ENCODE measurements at regions not wholly inside any gene's neighbourhood (a gene's known extent, or its start where the extent isn't known, plus 50 kb on each side); places are given as distances from the start of the nearest gene placed in this dataset.

DNA sequence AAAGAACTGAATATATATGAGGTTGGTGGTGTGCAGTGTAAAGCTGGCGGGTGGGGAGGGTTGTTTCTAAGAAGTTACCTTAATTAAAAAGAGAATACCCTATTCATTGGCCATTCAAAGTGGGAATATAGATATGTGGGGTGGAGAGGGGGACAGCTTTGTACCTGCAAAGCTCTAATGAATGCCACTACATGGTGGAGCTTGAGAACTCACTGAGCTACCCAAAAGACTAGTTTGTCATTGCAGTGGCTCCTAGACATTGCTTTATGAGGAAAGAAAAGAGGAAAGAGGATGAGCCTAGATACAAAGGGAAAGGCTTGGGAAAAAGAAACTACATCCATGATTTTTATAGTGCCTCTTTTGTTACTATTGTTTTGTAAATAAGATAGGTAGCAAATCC is 209.9 kb upstream of the SPRY1 start:
- Histone ChIP-seq H3K27me3 (ENCODE audit: insufficient read depth, low read length) (no peaks in the 10 kb centered on the region), H3K4me1 (ENCODE audit: insufficient read depth, low read length) (peaks cover 11% of the 10 kb centered on the region; the same call in 1 of the 2 replicates), H3K4me3 (ENCODE audit: low read length) (no peak overlapping the region), H3K9ac (ENCODE audit: low read depth, low read length) (no peak overlapping the region), H3K36me3 (ENCODE audit: insufficient read depth, low read length) (no peaks in the 10 kb centered on the region), H3K27ac (ENCODE audit: low read depth, low read length) (no peak overlapping the region), H3K9me3 (ENCODE audit: insufficient read depth, low read depth, low read length) (no peaks in the 10 kb centered on the region)
- WGBS, result 33% methylated on average over 1 of the region's 1 CpG

DNA sequence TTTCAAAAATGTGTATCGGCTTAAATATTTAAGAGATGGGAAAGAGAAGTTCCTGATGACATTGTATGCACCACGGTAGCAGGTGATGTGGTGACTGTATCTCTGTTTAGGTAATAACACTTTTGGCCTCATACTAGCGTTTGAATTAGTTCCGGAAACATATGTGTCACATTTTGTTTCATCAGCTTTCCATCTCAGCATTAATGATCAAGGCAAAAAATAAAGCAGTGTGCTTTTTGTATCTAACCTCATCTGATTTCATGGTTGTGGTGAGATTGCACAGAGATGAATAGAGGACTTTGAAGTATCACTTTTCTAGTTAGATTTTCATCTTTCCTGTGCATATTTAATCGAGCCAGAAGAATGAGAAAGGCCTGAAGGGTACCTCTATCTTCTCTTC is 206.4 kb upstream of the SPRY1 start:
- WGBS, result 96% methylated on average over 5 of the region's 5 CpGs
- Histone ChIP-seq H3K4me3 (ENCODE audit: low read length) (no peak overlapping the region), H3K27ac (ENCODE audit: low read depth, low read length) (no peak overlapping the region), H3K4me1 (ENCODE audit: insufficient read depth, low read length) (peaks cover 11% of the 10 kb centered on the region; the same call in 1 of the 2 replicates), H3K9me3 (ENCODE audit: insufficient read depth, low read depth, low read length) (no peaks in the 10 kb centered on the region), H3K27me3 (ENCODE audit: insufficient read depth, low read length) (no peaks in the 10 kb centered on the region), H3K9ac (ENCODE audit: low read depth, low read length) (no peak overlapping the region), H3K36me3 (ENCODE audit: insufficient read depth, low read length) (no peaks in the 10 kb centered on the region)

DNA sequence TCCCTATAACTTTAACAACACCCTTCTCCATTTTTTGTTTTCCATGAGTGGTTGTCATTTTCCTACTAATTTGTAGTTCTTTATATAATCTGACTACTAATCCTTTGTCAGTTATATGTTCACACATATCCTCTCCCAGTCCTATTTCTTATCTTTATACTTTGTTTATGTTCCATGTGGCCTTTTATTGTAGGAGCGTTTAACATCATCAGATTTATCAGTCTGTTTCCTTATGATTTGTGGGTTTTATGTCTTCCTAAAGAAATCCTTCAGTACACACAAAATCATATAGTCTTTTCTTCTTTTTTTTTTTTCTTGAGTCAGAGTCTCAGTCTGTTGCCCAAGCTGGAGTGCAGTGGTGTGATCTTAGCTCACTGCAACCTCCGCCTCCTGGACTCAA is 204.9 kb upstream of the SPRY1 start:
- Histone ChIP-seq H3K9ac (ENCODE audit: low read depth, low read length) (no peak overlapping the region), H3K4me3 (ENCODE audit: low read length) (no peak overlapping the region), H3K27me3 (ENCODE audit: insufficient read depth, low read length) (no peaks in the 10 kb centered on the region), H3K36me3 (ENCODE audit: insufficient read depth, low read length) (no peaks in the 10 kb centered on the region), H3K4me1 (ENCODE audit: insufficient read depth, low read length) (peaks cover 5% of the 10 kb centered on the region; the same call in 1 of the 2 replicates), H3K27ac (ENCODE audit: low read depth, low read length) (no peak overlapping the region), H3K9me3 (ENCODE audit: insufficient read depth, low read depth, low read length) (no peaks in the 10 kb centered on the region)
- 90% methylated on average over 1 of the region's 2 CpGs for WGBS

DNA sequence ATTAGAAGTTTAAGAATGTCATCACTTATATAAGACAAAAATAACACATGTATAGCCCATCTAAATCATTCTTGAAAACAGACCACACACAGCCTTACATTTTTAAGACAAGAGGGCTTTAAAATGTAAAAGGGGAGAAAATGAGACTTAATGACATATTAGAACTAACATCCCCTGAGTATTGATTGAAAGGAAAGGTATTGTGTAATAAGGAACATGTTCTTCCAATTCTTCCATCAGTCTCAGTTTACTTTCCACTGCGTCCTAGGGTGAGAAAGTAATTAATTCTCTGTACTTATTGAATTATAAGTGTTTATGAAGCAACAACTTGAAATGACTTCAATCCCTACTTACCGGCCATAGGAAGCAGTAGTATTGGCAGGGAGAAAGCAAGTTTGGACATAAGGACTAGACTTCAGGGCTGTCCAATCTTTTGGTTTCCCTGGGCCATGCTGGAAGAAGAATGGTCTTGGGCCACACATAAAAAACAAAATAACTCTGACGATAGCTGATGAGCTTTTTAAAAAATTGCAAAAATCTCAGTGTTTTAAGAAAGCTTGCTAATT is 202.7 kb upstream of the SPRY1 start:
- Histone ChIP-seq H3K27me3 (ENCODE audit: insufficient read depth, low read length) (no peaks in the 10 kb centered on the region), H3K9me3 (ENCODE audit: insufficient read depth, low read depth, low read length) (no peaks in the 10 kb centered on the region), H3K4me3 (ENCODE audit: low read length) (no peak overlapping the region), H3K9ac (ENCODE audit: low read depth, low read length) (no peak overlapping the region), H3K36me3 (ENCODE audit: insufficient read depth, low read length) (no peaks in the 10 kb centered on the region), H3K27ac (ENCODE audit: low read depth, low read length) (no peak overlapping the region), H3K4me1 (ENCODE audit: insufficient read depth, low read length) (no peaks in the 10 kb centered on the region)
- WGBS, result 95% methylated on average over 3 of the region's 3 CpGs

DNA sequence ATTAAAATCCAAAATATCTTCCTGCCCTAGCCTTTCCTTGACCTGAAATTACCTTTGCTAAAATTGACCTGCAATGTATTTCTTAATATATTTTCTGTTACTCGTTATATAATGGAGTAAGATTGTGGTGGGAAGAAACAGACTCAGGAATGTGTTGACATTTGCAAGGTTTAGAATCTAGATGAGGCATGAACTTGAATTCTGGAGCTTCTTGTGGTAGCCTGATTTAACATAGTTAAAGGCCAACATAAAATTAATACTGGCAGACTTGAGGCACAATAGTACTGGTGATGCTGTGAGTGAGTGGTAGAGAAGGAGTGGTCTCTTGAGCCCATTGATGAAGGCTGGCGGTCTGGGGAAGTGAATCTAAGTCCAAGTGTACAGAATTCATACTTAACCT is 197.9 kb upstream of the SPRY1 start:
- Histone ChIP-seq H3K27me3 (ENCODE audit: insufficient read depth, low read length) (no peaks in the 10 kb centered on the region), H3K4me1 (ENCODE audit: insufficient read depth, low read length) (peaks cover 4% of the 10 kb centered on the region; the same call in 1 of the 2 replicates), H3K9me3 (ENCODE audit: insufficient read depth, low read depth, low read length) (no peaks in the 10 kb centered on the region), H3K36me3 (ENCODE audit: insufficient read depth, low read length) (no peaks in the 10 kb centered on the region), H3K4me3 (ENCODE audit: low read length) (no peak overlapping the region), H3K9ac (ENCODE audit: low read depth, low read length) (no peak overlapping the region), H3K27ac (ENCODE audit: low read depth, low read length) (no peak overlapping the region)
- WGBS, result 100% methylated on average over 2 of the region's 2 CpGs

DNA sequence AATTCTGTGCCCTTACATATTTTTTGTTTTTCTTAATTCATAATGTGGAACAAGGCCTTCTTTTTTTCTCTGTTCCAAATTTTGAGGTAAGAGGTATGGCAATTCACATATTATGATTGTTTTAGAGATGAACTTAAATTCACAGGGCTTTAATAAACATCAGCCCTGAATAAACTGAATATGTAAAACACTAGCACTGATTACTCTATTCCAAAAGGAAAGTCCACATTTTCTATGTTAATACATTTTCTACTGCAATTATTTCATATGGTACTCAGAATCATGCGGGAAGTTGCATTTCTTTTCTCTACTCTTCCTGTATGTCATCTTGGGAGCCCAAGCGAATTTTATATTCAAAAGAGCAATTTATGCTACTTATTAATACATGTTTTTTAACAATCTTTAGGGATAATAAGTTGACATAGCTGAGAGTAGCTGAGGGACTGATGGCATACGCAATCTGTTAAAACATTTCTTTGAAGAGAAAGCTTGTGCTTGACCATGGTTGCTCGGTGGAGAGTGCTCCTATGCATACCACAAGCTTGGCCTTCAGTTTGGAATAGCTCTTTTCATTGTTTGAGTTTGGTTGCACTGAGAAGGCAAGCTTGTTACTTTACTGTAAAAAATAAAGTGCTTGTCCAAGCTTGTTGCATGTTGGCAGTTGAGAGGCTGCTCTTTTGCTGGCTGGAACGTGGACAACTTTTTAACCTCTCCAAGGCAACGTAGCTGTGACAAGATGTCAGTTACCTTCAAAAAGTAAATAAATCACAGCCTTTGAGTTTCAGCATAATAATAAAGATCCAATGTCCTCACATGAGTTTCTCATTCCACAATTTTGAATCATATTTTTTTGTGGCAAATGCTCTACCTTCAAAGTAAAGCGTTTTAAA is 196.3 kb upstream of the SPRY1 start:
- H3K27me3 ChIP-seq (ENCODE audit: insufficient read depth, low read length), result no peaks in the 10 kb centered on the region
- no peak overlapping the region for H3K27ac ChIP-seq (ENCODE audit: low read depth, low read length)
- no peak overlapping the region for H3K4me3 ChIP-seq (ENCODE audit: low read length)
- H3K9me3 ChIP-seq (ENCODE audit: insufficient read depth, low read depth, low read length), result no peaks in the 10 kb centered on the region
- WGBS, result 94% methylated on average over 6 of the region's 7 CpGs
- no peaks in the 10 kb centered on the region for H3K36me3 ChIP-seq (ENCODE audit: insufficient read depth, low read length)
- peaks cover 5% of the 10 kb centered on the region; the same call in 1 of the 2 replicates for H3K4me1 ChIP-seq (ENCODE audit: insufficient read depth, low read length)
- no peak overlapping the region for H3K9ac ChIP-seq (ENCODE audit: low read depth, low read length)

DNA sequence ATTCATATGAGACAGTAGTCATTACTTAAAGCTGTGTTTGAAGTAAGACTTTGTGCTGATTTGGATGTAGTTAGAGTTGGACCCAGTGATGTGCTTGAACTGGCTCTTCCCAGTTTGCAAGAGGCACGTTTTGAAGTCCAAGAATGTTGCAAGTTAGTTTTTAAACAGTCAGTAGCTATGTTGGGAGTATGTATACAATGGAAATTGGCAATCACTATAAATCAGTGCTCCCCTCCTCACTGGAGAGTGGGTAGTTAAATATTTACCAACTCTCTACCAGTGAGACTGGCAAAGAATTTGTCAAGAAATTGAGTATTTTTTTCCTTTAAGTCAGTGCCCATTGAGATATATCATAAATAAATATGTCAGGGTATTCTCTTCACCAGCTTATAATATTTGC is 191.9 kb upstream of the SPRY1 start:
- H3K4me1 ChIP-seq (ENCODE audit: insufficient read depth, low read length), result peaks cover 9% of the 10 kb centered on the region; the same call in 1 of the 2 replicates
- H3K27me3 ChIP-seq (ENCODE audit: insufficient read depth, low read length), result no peaks in the 10 kb centered on the region
- H3K9ac ChIP-seq (ENCODE audit: low read depth, low read length), result no peak overlapping the region
- WGBS, result 71% methylated on average over 1 of the region's 1 CpG
- H3K27ac ChIP-seq (ENCODE audit: low read depth, low read length), result no peak overlapping the region
- no peaks in the 10 kb centered on the region for H3K9me3 ChIP-seq (ENCODE audit: insufficient read depth, low read depth, low read length)
- H3K36me3 ChIP-seq (ENCODE audit: insufficient read depth, low read length), result no peaks in the 10 kb centered on the region
- H3K4me3 ChIP-seq (ENCODE audit: low read length), result no peak overlapping the region

DNA sequence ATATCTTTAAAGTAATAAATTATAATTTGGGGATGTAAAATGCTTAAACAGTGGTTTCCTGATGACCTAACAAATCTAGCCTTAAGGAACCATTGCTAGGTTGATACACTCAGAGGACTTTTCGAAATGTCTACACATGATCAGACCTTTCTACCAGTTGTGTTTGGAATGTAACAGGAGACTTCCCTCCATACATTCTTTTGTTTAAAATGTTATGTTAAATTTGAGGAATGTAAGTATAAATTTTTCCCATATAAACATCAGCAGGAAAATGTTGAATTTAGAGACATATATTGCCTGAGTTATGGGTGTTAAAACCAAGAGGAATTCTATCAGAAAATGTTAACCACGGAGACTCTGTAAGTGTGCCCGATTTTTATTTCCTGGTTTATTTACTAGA is 190.6 kb upstream of the SPRY1 start:
- H3K4me3 ChIP-seq (ENCODE audit: low read length), result no peak overlapping the region
- WGBS, result 96% methylated on average over 2 of the region's 3 CpGs
- no peaks in the 10 kb centered on the region for H3K9me3 ChIP-seq (ENCODE audit: insufficient read depth, low read depth, low read length)
- H3K9ac ChIP-seq (ENCODE audit: low read depth, low read length), result no peak overlapping the region
- no peaks in the 10 kb centered on the region for H3K27me3 ChIP-seq (ENCODE audit: insufficient read depth, low read length)
- H3K36me3 ChIP-seq (ENCODE audit: insufficient read depth, low read length), result no peaks in the 10 kb centered on the region
- H3K4me1 ChIP-seq (ENCODE audit: insufficient read depth, low read length), result 0 out of 2 replicates have a peak, but pooled peaks cover 4% of the 10 kb centered on the region
- H3K27ac ChIP-seq (ENCODE audit: low read depth, low read length), result no peak overlapping the region

DNA sequence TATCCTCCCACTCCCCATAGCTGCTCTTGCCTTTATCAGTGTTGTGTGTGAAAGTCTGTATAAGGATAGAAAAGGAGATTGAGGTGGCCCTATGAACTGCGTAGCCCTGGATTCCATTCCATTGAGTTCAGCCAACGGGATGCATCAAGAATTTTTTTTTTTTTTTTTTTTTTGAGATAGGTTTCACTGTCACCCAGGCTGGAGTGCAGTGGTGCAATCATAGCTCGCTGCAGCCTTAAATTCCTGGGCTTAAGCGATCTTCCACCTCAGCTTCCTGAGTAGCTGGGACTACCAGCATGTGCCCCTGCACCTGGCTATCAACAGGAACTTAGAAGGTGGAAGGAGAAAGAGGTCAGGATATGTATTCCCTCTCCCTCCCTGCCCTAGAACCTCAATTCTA is 187.2 kb upstream of the SPRY1 start:
- Histone ChIP-seq H3K27me3 (ENCODE audit: insufficient read depth, low read length) (no peaks in the 10 kb centered on the region), H3K4me3 (ENCODE audit: low read length) (no peak overlapping the region), H3K4me1 (ENCODE audit: insufficient read depth, low read length) (peaks cover 4% of the 10 kb centered on the region; the same call in 1 of the 2 replicates), H3K27ac (ENCODE audit: low read depth, low read length) (no peak overlapping the region), H3K9me3 (ENCODE audit: insufficient read depth, low read depth, low read length) (no peaks in the 10 kb centered on the region), H3K9ac (ENCODE audit: low read depth, low read length) (no peak overlapping the region), H3K36me3 (ENCODE audit: insufficient read depth, low read length) (no peaks in the 10 kb centered on the region)
- WGBS, result 93% methylated on average over 4 of the region's 4 CpGs

DNA sequence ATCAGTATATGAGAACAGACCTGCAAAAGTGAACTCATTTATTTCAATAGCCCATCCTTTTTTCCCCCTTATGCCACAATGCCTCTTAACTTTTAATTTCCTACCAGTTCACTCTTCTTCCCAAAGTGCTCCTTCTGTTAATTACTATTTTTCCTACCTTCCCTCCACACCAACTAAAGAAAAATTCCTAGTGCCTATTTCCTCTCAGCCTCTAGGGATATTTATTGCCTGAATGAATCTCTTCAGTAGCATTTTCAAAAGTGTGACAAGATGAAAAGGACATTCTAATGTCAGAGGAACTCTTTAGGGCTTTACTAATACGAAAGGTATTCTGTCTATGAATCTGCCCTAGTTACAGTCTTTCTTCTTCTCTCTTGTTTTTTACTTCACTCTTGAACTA is 181.1 kb upstream of the SPRY1 start:
- H3K27me3 ChIP-seq (ENCODE audit: insufficient read depth, low read length), result no peaks in the 10 kb centered on the region
- 93% methylated on average over 1 of the region's 1 CpG for WGBS
- H3K4me1 ChIP-seq (ENCODE audit: insufficient read depth, low read length), result peaks cover 6% of the 10 kb centered on the region

DNA sequence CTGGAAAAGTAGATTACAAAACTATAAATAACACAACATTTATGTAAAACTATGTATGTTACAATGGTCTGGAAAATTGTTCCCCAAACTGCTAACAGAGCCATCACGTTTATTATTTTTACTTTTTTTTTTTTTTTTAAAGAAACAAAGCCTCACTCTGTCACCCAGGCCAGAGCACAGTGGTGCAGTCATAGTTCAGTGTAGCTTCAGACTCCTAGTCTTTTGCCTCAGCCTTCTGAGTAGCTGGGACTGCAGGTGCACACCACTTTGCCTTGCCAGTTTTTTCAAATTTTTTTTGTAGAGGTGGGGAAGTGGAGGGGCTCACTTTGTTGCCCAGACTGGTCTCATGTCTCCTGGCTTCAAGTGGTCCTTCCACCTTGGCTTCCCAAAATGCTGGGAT is 180.1 kb upstream of the SPRY1 start:
- H3K9ac ChIP-seq (ENCODE audit: low read depth, low read length), result no peak overlapping the region
- no peak overlapping the region for H3K27ac ChIP-seq (ENCODE audit: low read depth, low read length)
- H3K4me1 ChIP-seq (ENCODE audit: insufficient read depth, low read length), result peaks cover 6% of the 10 kb centered on the region
- no peak overlapping the region for H3K4me3 ChIP-seq (ENCODE audit: low read length)
- no peaks in the 10 kb centered on the region for H3K9me3 ChIP-seq (ENCODE audit: insufficient read depth, low read depth, low read length)
- H3K36me3 ChIP-seq (ENCODE audit: insufficient read depth, low read length), result no peaks in the 10 kb centered on the region
- WGBS, result 92% methylated on average over 1 of the region's 1 CpG
- H3K27me3 ChIP-seq (ENCODE audit: insufficient read depth, low read length), result no peaks in the 10 kb centered on the region

More for the DNA sequence above, 181.1 kb upstream of the SPRY1 start:
- H3K36me3 ChIP-seq (ENCODE audit: insufficient read depth, low read length), result no peaks in the 10 kb centered on the region
- no peak overlapping the region for H3K27ac ChIP-seq (ENCODE audit: low read depth, low read length)
- H3K9ac ChIP-seq (ENCODE audit: low read depth, low read length), result no peak overlapping the region
- H3K4me3 ChIP-seq (ENCODE audit: low read length), result no peak overlapping the region
- H3K9me3 ChIP-seq (ENCODE audit: insufficient read depth, low read depth, low read length), result no peaks in the 10 kb centered on the region

All from HUES64 (cell line).